GM23338 (cell line): ENCODE measurements at regions not wholly inside any gene's neighbourhood (a gene's known extent, or its start where the extent isn't known, plus 50 kb on each side); places are given as distances from the start of the nearest gene placed in this dataset.

Experiments
- CREB1 ChIP-seq: fragments of 250-450 bp; sonication (Bioruptor Pico); IDR thresholded peaks from 2 replicates; pipeline ENCODE4 v1.5.0; 2020; ENCODE audit warnings: low read depth, mild to moderate bottlenecking, moderate library complexity
- CTCF ChIP-seq, 2 experiments: fragments of 200-600 bp in 1 of 2; sonication (generic) in 1 of 2; conservative IDR thresholded peaks; 2 replicates each; pipeline versions ENCODE4 v1.5.1 to v1.6.1; 2016 to 2017; ENCODE audit warnings: antibody characterized with exemption in 2 of 2, low read depth in 2 of 2, mild to moderate bottlenecking in 2 of 2, moderate library complexity in 1 of 2
- ETS1 ChIP-seq: IDR thresholded peaks from 2 replicates; pipeline ENCODE4 v1.6.1; 2016; ENCODE audit warnings: antibody characterized with exemption
- EZH2 ChIP-seq: fragments of 200-600 bp; sonication (generic); IDR thresholded peaks from one replicate; pipeline ENCODE4 v1.8.0; 2017; ENCODE audit warnings: antibody characterized with exemption, mild to moderate bottlenecking, low read depth; ENCODE audit not compliant: unreplicated experiment
- EZH2phosphoT487 ChIP-seq: fragments of 200-600 bp; sonication (generic); IDR thresholded peaks from one replicate; pipeline ENCODE4 v1.8.1; 2018; ENCODE audit warnings: antibody characterized with exemption; ENCODE audit not compliant: unreplicated experiment
- JUNB ChIP-seq: IDR thresholded peaks from one replicate; pipeline ENCODE4 v1.6.1; 2016; ENCODE audit warnings: antibody characterized with exemption; ENCODE audit not compliant: unreplicated experiment
- NANOG ChIP-seq: IDR thresholded peaks from 2 replicates; pipeline ENCODE4 v1.6.1; 2016; ENCODE audit warnings: antibody characterized with exemption, borderline replicate concordance
- POLR2AphosphoS5 ChIP-seq: IDR thresholded peaks from 2 replicates; pipeline ENCODE4 v1.6.1; 2016; ENCODE audit warnings: antibody characterized with exemption, low read depth
- REST ChIP-seq: IDR thresholded peaks from one replicate; pipeline ENCODE4 v1.6.1; 2018; ENCODE audit warnings: antibody characterized with exemption; ENCODE audit not compliant: unreplicated experiment
- STAT1 ChIP-seq: IDR thresholded peaks from one replicate; pipeline ENCODE4 v1.6.1; 2016; ENCODE audit warnings: antibody characterized with exemption; ENCODE audit not compliant: unreplicated experiment
- ZNF114 ChIP-seq: fragments of 250-450 bp; sonication (Bioruptor Pico); IDR thresholded peaks from 2 replicates; pipeline ENCODE4 v1.5.0; 2020; ENCODE audit warnings: mild to moderate bottlenecking, moderate library complexity
- ZNF331 ChIP-seq: fragments of 250-450 bp; sonication (Bioruptor Pico); IDR thresholded peaks from 2 replicates; pipeline ENCODE4 v1.5.0; 2020; ENCODE audit warnings: low read depth, mild to moderate bottlenecking, moderate library complexity
- ZNF462 ChIP-seq: fragments of 250-450 bp; sonication (Bioruptor Pico); IDR thresholded peaks from 2 replicates; pipeline ENCODE4 v1.5.0; 2020; ENCODE audit warnings: mild to moderate bottlenecking, moderate library complexity

GRCh38 chr6:159640722-159641482 is 52.1 kb downstream of the SOD2 start:
- no peak for TF ChIP-seq CTCF (conservative IDR thresholded peaks at IDR 0.05; ENCODE audit: low read depth in 2 of 2)
- TF ChIP-seq JUNB: no peak
- no peak for TF ChIP-seq EZH2
- TF ChIP-seq EZH2phosphoT487: no peak
- no peak for TF ChIP-seq REST
- no peak for TF ChIP-seq POLR2AphosphoS5
- no peak for TF ChIP-seq NANOG
- no peak for TF ChIP-seq ZNF462 (CRISPR knock-in tag)
- no peak for TF ChIP-seq CREB1 (CRISPR knock-in tag)
- no peak for TF ChIP-seq STAT1
- no peak for TF ChIP-seq ZNF331
- no peak for TF ChIP-seq ETS1
- TF ChIP-seq ZNF114 (CRISPR knock-in tag): no peak
